Erythroblast (primary cell): ENCODE measurements at regions not wholly inside any gene's neighbourhood (a gene's known extent, or its start where the extent isn't known, plus 50 kb on each side); places are given as distances from the start of the nearest gene placed in this dataset.

ENCODE experiments used
- GATA1 ChIP-seq: IDR thresholded peaks from 2 replicates; pipeline ENCODE4 v1.6.1; 2011; ENCODE audit warnings: low read depth, mild to moderate bottlenecking, control low read depth, low read length, moderate library complexity
- POLR2A ChIP-seq: IDR thresholded peaks from 2 replicates; pipeline ENCODE4 v1.6.1; 2011; ENCODE audit warnings: mild to moderate bottlenecking, low read length

DNA sequence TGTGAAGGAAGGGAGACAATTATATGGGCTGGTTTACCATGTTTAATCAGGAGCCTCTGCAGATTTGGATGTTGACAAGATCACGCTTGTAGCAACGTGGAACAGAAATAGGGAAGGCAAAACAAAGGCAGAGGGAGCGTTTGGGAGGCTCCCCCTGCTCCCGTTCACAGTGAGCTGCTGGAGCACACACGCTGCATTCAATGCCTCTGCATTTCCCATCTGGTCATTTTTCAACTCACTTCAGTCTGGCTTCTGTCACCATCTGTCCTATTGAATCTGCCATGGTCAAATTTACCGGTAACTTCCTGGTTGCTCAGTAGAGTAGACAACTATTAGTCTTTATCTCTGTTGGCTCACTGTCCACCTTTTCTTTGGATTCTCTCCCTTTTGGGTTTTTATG is 91.0 kb downstream of the NHLRC3 start:
- TF ChIP-seq POLR2A, result no peak
- no peak for TF ChIP-seq GATA1
